ENCODE measurements at regions not wholly inside any gene's neighbourhood (a gene's known extent, or its start where the extent isn't known, plus 50 kb on each side); places are given as distances from the start of the nearest gene placed in this dataset.

GRCh38 chr2:7499018-7499417 is 581.8 kb downstream of the RNF144A start:
- BruUV-seq (replicated peaks), result no TSS peak
- H3K36me3 ChIP-seq (ENCODE audit: control insufficient read depth, insufficient read depth, low read length), result no peaks in the 10 kb centered on the region
- no peak overlapping the region for H3K9ac ChIP-seq (ENCODE audit: insufficient read depth in 1 of 2, low read depth in 2 of 2, low read length in 2 of 2)
- intact Hi-C loops (cut with micrococcal nuclease), result no loop called here
- H3K4me3 ChIP-seq, result no peak overlapping the region
- ChIA-PET CTCF (ENCODE audit: low intra/inter-chr PET ratio) (no interaction called here), POLR2A (no interaction called here)
- H3K4me1 ChIP-seq (replicated peaks in 1 of 2; ENCODE audit: control insufficient read depth in 2 of 2, insufficient read depth in 2 of 2, low read length in 2 of 2), result no peaks in the 10 kb centered on the region
- WGBS (ENCODE audit: insufficient coverage, low coverage, missing lambda C conversion rate), result 0% methylated on average over 2 of the region's 2 CpGs
- DNase-seq (ENCODE audit: extremely low read depth in 1 of 4, low spot score in 3 of 4) (no peak), ATAC-seq (no peak), FAIRE-seq (no peak)
- H3K27me3 ChIP-seq (ENCODE audit: control insufficient read depth in 2 of 2, insufficient read depth in 2 of 2, low read length in 2 of 2), result no peaks in the 10 kb centered on the region
- no peaks in the 10 kb centered on the region for H3K79me2 ChIP-seq (ENCODE audit: control insufficient read depth, insufficient read depth, low read length)
- H4K20me1 ChIP-seq (replicated peaks; ENCODE audit: control insufficient read depth, insufficient read depth, low read length), result no peaks in the 10 kb centered on the region
- no peak for TF ChIP-seq CHD1 (IDR thresholded peaks at IDR 0.05; ENCODE audit: low read length)
- TF ChIP-seq SIN3B (IDR thresholded peaks at IDR 0.05; ENCODE audit: low read depth), result no peak
- TF ChIP-seq ZKSCAN1 (IDR thresholded peaks at IDR 0.05; ENCODE audit: low read depth, low read length), result no peak
- no peak for TF ChIP-seq RBM34 (IDR thresholded peaks at IDR 0.05; ENCODE audit: borderline replicate concordance, insufficient read depth, low read length)
- TF ChIP-seq, protein P1, sequence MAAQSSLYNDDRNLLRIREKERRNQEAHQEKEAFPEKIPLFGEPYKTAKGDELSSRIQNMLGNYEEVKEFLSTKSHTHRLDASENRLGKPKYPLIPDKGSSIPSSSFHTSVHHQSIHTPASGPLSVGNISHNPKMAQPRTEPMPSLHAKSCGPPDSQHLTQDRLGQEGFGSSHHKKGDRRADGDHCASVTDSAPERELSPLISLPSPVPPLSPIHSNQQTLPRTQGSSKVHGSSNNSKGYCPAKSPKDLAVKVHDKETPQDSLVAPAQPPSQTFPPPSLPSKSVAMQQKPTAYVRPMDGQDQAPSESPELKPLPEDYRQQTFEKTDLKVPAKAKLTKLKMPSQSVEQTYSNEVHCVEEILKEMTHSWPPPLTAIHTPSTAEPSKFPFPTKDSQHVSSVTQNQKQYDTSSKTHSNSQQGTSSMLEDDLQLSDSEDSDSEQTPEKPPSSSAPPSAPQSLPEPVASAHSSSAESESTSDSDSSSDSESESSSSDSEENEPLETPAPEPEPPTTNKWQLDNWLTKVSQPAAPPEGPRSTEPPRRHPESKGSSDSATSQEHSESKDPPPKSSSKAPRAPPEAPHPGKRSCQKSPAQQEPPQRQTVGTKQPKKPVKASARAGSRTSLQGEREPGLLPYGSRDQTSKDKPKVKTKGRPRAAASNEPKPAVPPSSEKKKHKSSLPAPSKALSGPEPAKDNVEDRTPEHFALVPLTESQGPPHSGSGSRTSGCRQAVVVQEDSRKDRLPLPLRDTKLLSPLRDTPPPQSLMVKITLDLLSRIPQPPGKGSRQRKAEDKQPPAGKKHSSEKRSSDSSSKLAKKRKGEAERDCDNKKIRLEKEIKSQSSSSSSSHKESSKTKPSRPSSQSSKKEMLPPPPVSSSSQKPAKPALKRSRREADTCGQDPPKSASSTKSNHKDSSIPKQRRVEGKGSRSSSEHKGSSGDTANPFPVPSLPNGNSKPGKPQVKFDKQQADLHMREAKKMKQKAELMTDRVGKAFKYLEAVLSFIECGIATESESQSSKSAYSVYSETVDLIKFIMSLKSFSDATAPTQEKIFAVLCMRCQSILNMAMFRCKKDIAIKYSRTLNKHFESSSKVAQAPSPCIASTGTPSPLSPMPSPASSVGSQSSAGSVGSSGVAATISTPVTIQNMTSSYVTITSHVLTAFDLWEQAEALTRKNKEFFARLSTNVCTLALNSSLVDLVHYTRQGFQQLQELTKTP (IDR thresholded peaks at IDR 0.05; ENCODE audit: low read depth in 1 of 2, partially characterized antibody in 2 of 2), result no peak
- TF ChIP-seq SMARCE1 (IDR thresholded peaks at IDR 0.05), result no peak
- no peak for TF ChIP-seq XRCC3 (IDR thresholded peaks at IDR 0.05)
- TF ChIP-seq, protein P2, sequence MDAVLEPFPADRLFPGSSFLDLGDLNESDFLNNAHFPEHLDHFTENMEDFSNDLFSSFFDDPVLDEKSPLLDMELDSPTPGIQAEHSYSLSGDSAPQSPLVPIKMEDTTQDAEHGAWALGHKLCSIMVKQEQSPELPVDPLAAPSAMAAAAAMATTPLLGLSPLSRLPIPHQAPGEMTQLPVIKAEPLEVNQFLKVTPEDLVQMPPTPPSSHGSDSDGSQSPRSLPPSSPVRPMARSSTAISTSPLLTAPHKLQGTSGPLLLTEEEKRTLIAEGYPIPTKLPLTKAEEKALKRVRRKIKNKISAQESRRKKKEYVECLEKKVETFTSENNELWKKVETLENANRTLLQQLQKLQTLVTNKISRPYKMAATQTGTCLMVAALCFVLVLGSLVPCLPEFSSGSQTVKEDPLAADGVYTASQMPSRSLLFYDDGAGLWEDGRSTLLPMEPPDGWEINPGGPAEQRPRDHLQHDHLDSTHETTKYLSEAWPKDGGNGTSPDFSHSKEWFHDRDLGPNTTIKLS (IDR thresholded peaks at IDR 0.05; ENCODE audit: borderline replicate concordance, low read depth), result no peak
- no peak for TF ChIP-seq ZNF830 (CRISPR knock-in tag; IDR thresholded peaks at IDR 0.05)
- H3K9me3 ChIP-seq (replicated peaks; ENCODE audit: control insufficient read depth, insufficient read depth, low read depth, low read length), result 0 out of 2 replicates have a peak, but pooled peaks cover 1% of the 10 kb centered on the region
- H2AFZ ChIP-seq (ENCODE audit: low read depth, low read length), result no peak overlapping the region
- no peaks in the 10 kb centered on the region for H3K9me1 ChIP-seq (ENCODE audit: control insufficient read depth, insufficient read depth, low read length)
- in situ Hi-C loops (cut with MboI), result no loop called here
- no peak overlapping the region for H3K4me2 ChIP-seq (ENCODE audit: insufficient read depth, low read length)
- H3K27ac ChIP-seq (ENCODE audit: extremely low read depth, low read depth, low read length), result no peak overlapping the region

Measured in K562 (cell line).